B cell (primary cell): ENCODE measurements at regions not wholly inside any gene's neighbourhood (a gene's known extent, or its start where the extent isn't known, plus 50 kb on each side); places are given as distances from the start of the nearest gene placed in this dataset.

Experiments
- ATAC-seq: fragments of 200-7000 bp; cut with Tn5 transposase; one replicate; pipeline ENCODE4 v1.10.0; 2021; ENCODE audit warnings: low read depth, mild to moderate bottlenecking, moderate number of reproducible peaks, moderate library complexity
- CTCF ChIA-PET: fragments of 350-600 bp; sonication (Branson Sonifier 250); formaldehyde crosslinking; loops from one replicate; lab custom pipeline; 2021; ENCODE audit warnings: antibody characterized with exemption, inconsistent platforms; lab: Charles Lee
- POLR2A ChIA-PET: fragments of 350-600 bp; sonication (Branson Sonifier 250); formaldehyde crosslinking; loops from one replicate; lab custom pipeline; 2021; ENCODE audit warnings: antibody characterized with exemption; lab: Charles Lee
- DNase-seq: peaks from one replicate; pipeline ENCODE4 v3.0.0; 2013
- H2AFZ ChIP-seq: 2 replicates; pipeline ENCODE4 v1.6.1; 2012; ENCODE audit warnings: mild to moderate bottlenecking, low read depth, low read length; ENCODE audit not compliant: insufficient read depth, poor library complexity, severe bottlenecking
- H3K27ac ChIP-seq, 2 donors: 1 replicate in 1 of 2; 2 replicates in 1 of 2; pipeline ENCODE4 v1.5.1; 2012 to 2013; ENCODE audit warnings: low read length in 2 of 2, mild to moderate bottlenecking in 2 of 2, moderate library complexity in 1 of 2
- H3K27me3 ChIP-seq, 4 experiments: fragments of 200-600 bp in 1 of 4; sonication (generic) in 1 of 4; replicated peaks in 1 of 4; 1 replicate in 2 of 4; 2 replicates in 2 of 4; pipeline versions ENCODE4 v1.6.1 to v1.7.0; 2013 to 2016; ENCODE audit warnings: low read length in 3 of 4, mild to moderate bottlenecking in 2 of 4, mixed read lengths in 1 of 4, moderate library complexity in 1 of 4; ENCODE audit not compliant: insufficient read depth in 4 of 4, control insufficient read depth in 3 of 4; ENCODE audit errors: control extremely low read depth in 1 of 4
- H3K36me3 ChIP-seq, 2 experiments: replicated peaks in 1 of 2; 1 replicate in 1 of 2; 2 replicates in 1 of 2; pipeline versions ENCODE4 v1.6.1 to v1.7.1; 2013; ENCODE audit warnings: low read length in 1 of 2; ENCODE audit not compliant: insufficient read depth in 2 of 2, control insufficient read depth in 1 of 2; ENCODE audit errors: control extremely low read depth in 1 of 2, extremely low read depth in 1 of 2
- H3K4me1 ChIP-seq, 2 donors: fragments of 200-600 bp in 1 of 2; sonication (generic) in 1 of 2; 1 replicate in 1 of 2; 2 replicates in 1 of 2; pipeline versions ENCODE4 v1.5.1 to v1.6.1; 2013 to 2017; ENCODE audit warnings: low read length in 2 of 2; ENCODE audit not compliant: control insufficient read depth in 2 of 2, insufficient read depth in 2 of 2
- H3K4me2 ChIP-seq: replicated peaks from 2 replicates; pipeline ENCODE3; 2012; ENCODE audit warnings: mild to moderate bottlenecking, low read depth, low read length; ENCODE audit not compliant: poor library complexity, severe bottlenecking
- H3K4me3 ChIP-seq, 5 experiments: fragments of 200-600 bp in 1 of 5; sonication (generic) in 1 of 5; 1 replicate in 3 of 5; 2 replicates in 2 of 5; pipeline versions ENCODE4 v1.5.1 to v1.7.0; 2011 to 2016; ENCODE audit warnings: low read length in 4 of 5, mild to moderate bottlenecking in 4 of 5, low read depth in 2 of 5, control low read depth in 1 of 5, moderate library complexity in 1 of 5; ENCODE audit not compliant: insufficient read depth in 1 of 5; ENCODE audit errors: control extremely low read depth in 1 of 5, extremely low read depth in 1 of 5
- H3K79me2 ChIP-seq: fragments of 200-600 bp; sonication (generic); one replicate; pipeline ENCODE4 v1.6.0; 2016; ENCODE audit warnings: low read length; ENCODE audit not compliant: control insufficient read depth, insufficient read depth
- H3K9ac ChIP-seq: fragments of 200-600 bp; sonication (generic); 2 replicates; pipeline ENCODE4 v1.6.1; 2017; ENCODE audit warnings: mild to moderate bottlenecking, low read length, moderate library complexity
- H3K9me3 ChIP-seq, 3 donors: one replicate each; pipeline versions ENCODE4 v1.6.1 to v1.7.1; 2013; ENCODE audit warnings: low read length in 2 of 3; ENCODE audit not compliant: control insufficient read depth in 2 of 3, insufficient read depth in 1 of 3; ENCODE audit errors: control extremely low read depth in 1 of 3
- H4K20me1 ChIP-seq: 2 replicates; pipeline ENCODE4 v1.6.0; 2012; ENCODE audit warnings: mild to moderate bottlenecking, low read length; ENCODE audit not compliant: insufficient read depth, control insufficient read depth, poor library complexity, severe bottlenecking
- H3K27ac Mint-ChIP-seq: one replicate; pipeline ENCODE4 v1.8.0; 2021; ENCODE audit warnings: mixed read lengths
- H3K27me3 Mint-ChIP-seq: one replicate; pipeline ENCODE4 v1.8.0; 2021; ENCODE audit warnings: mixed read lengths
- H3K4me1 Mint-ChIP-seq: one replicate; pipeline ENCODE4 v1.8.0; 2021; ENCODE audit warnings: mixed read lengths
- H3K4me3 Mint-ChIP-seq: one replicate; pipeline ENCODE4 v1.8.0; 2021; ENCODE audit warnings: mixed read lengths
- H3K9me3 Mint-ChIP-seq: one replicate; pipeline ENCODE4 v1.8.0; 2022; ENCODE audit warnings: mixed read lengths; ENCODE audit not compliant: insufficient read depth
- CTCF ChIP-seq: fragments of 200-600 bp; IDR thresholded peaks from one replicate; pipeline ENCODE4 v1.8.0; 2022; ENCODE audit warnings: antibody characterized with exemption, mild to moderate bottlenecking
- EZH2 ChIP-seq: IDR thresholded peaks from 2 replicates; pipeline ENCODE4 v1.6.1; 2012; ENCODE audit warnings: borderline replicate concordance, low read depth, mild to moderate bottlenecking, moderate library complexity, low read length; ENCODE audit not compliant: insufficient read depth, poor library complexity, severe bottlenecking
- WGBS: methylation state at CpG from one replicate; pipeline ENCODE4 v1.1.5; 2013; ENCODE audit warnings: missing lambda C conversion rate; ENCODE audit not compliant: insufficient coverage; 5-methylcytosine and 5-hydroxymethylcytosine counted together
- intact Hi-C: fragments of 100-400 bp; cut with micrococcal nuclease; formaldehyde crosslinking; loops from one replicate; pipeline ENCODE4 v1.10.0; 2022

GRCh38 chr12:67592228-67593011, 56.1 kb upstream of the DYRK2 start:
- peak overlapping the region; percentile 30 for H2AFZ ChIP-seq
- H3K9me3 Mint-ChIP-seq: no peaks in the 10 kb centered on the region
- CTCF ChIA-PET: no interaction called here

More at GRCh38 chr12:67592228-67593011, 56.1 kb upstream of the DYRK2 start:
- POLR2A ChIA-PET: no interaction called here
- Histone ChIP-seq H3K4me2 (peak overlapping the region; percentile 31), H3K27me3 (no peaks in the 10 kb centered on the region), H4K20me1 (no peaks in the 10 kb centered on the region), H3K79me2 (no peaks in the 10 kb centered on the region), H3K9ac (no peak overlapping the region), H3K9me3 (no peaks in the 10 kb centered on the region), H3K36me3 (no peaks in the 10 kb centered on the region), H3K27ac (peak overlapping the region in 1 of 2 donors; percentile 26), H3K4me3 (no peak overlapping the region), H3K4me1 (peaks cover 19 to 21% of the 10 kb centered on the region in 2 donors)
- Mint-ChIP-seq H3K27ac (peak overlapping the region; percentile 59), H3K4me1 (peaks cover 31% of the 10 kb centered on the region), H3K27me3 (peaks cover 1% of the 10 kb centered on the region), H3K4me3 (peak overlapping the region; percentile 8)
- intact Hi-C loops: loop anchor here (2.0 to 5.0 kb wide), 2 partner anchors 35 to 38 kb away; no protein-coding TSS in a partner anchor
- TF ChIP-seq EZH2 (no peak), CTCF (peak; percentile 50)
- ATAC-seq (peak; percentile 65), DNase-seq (peak; percentile 37)
- no CpG with 5 or more reads among the region's 2 CpGs for WGBS
